ENCODE measurements at regions not wholly inside any gene's neighbourhood (a gene's known extent, or its start where the extent isn't known, plus 50 kb on each side); places are given as distances from the start of the nearest gene placed in this dataset.

DNA sequence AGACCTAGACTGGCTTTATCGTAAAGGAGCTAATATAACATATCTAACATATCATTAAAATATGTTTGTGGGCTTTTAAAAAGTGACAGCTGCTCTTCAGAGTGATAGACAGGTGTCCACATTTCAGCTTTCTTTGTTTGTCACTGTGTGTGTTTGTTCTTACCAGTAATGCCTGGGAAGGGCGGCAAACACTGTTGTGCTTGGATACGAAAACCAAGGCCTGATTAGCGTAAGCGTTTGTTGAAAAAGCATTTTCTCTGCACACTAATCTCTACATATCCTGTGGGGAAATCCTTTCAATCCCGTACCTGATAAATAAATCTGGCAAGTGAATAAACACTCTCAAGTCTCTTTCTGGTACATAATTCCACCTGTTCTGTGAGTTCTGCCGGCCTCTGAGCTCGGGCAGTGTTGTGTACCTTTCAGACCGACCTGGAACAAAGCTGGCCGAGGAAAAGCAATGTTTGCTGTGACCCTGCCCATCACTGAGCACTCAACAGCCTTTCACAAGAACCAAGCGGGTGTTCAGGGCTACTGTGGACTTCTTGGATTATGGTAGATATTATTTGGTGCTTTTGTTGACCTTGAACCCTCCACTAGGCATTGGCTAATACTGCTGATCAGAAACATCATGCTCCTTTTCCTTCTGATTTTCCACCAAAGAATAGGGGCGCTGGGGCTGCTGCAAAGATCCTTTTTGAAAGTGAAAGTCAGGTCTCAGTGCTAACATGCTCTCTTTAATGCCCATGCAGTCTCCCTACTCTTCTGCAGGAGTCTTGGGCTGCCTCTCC, 100.4 kb downstream of the CD83 start:
- POLR2A ChIA-PET = no interaction called here

More for the DNA sequence above, 100.4 kb downstream of the CD83 start:
- H3K36me3 ChIP-seq (ENCODE audit: control insufficient read depth in 1 of 2, insufficient read depth in 2 of 2, low read length in 2 of 2) = no peaks in the 10 kb centered on the region
- ChIA-PET RAD21 (ENCODE audit: low non-redundant PET in 1 of 2, low total read pairs in 2 of 2, uncharacterized antibody in 2 of 2, unreplicated experiment in 2 of 2) (no interaction called here), CTCF (no interaction called here)
- H3K27ac ChIP-seq (ENCODE audit: low read depth, low read length) = no peak overlapping the region
- DNase-seq (ENCODE audit: low read depth, low spot score) (no peak), ATAC-seq (no peak)
- no TSS peak for BruUV-seq (replicated peaks)
- H3K4me1 ChIP-seq (ENCODE audit: control insufficient read depth in 1 of 2, insufficient read depth in 2 of 2, low read length in 2 of 2) = no peaks in the 10 kb centered on the region
- intact Hi-C loops (cut with micrococcal nuclease) = loop anchor here (10.0 kb wide), 2 partner anchors 1027 to 1177 kb away; partner anchors contain the start of gene JARID2
- no peaks in the 10 kb centered on the region for H3K9me3 ChIP-seq (ENCODE audit: control insufficient read depth in 1 of 2, insufficient read depth in 1 of 2, low read depth in 1 of 2, low read length in 2 of 2)
- H3K79me2 ChIP-seq (ENCODE audit: insufficient read depth, low read length) = no peaks in the 10 kb centered on the region
- no peak overlapping the region for H3K9ac ChIP-seq (ENCODE audit: low read length)
- H3K4me2 ChIP-seq (ENCODE audit: low read length) = no peak overlapping the region
- H3K9me2 ChIP-seq (ENCODE audit: insufficient read depth) = no peaks in the 10 kb centered on the region
- no peak overlapping the region for H3K4me3 ChIP-seq (replicated peaks in 1 of 2; ENCODE audit: low read depth in 1 of 2, low read length in 2 of 2)
- H2AFZ ChIP-seq (ENCODE audit: low read depth, low read length, poor library complexity, severe bottlenecking) = no peak overlapping the region
- H4K20me1 ChIP-seq (ENCODE audit: insufficient read depth) = no peaks in the 10 kb centered on the region
- TF ChIP-seq, protein P1, sequence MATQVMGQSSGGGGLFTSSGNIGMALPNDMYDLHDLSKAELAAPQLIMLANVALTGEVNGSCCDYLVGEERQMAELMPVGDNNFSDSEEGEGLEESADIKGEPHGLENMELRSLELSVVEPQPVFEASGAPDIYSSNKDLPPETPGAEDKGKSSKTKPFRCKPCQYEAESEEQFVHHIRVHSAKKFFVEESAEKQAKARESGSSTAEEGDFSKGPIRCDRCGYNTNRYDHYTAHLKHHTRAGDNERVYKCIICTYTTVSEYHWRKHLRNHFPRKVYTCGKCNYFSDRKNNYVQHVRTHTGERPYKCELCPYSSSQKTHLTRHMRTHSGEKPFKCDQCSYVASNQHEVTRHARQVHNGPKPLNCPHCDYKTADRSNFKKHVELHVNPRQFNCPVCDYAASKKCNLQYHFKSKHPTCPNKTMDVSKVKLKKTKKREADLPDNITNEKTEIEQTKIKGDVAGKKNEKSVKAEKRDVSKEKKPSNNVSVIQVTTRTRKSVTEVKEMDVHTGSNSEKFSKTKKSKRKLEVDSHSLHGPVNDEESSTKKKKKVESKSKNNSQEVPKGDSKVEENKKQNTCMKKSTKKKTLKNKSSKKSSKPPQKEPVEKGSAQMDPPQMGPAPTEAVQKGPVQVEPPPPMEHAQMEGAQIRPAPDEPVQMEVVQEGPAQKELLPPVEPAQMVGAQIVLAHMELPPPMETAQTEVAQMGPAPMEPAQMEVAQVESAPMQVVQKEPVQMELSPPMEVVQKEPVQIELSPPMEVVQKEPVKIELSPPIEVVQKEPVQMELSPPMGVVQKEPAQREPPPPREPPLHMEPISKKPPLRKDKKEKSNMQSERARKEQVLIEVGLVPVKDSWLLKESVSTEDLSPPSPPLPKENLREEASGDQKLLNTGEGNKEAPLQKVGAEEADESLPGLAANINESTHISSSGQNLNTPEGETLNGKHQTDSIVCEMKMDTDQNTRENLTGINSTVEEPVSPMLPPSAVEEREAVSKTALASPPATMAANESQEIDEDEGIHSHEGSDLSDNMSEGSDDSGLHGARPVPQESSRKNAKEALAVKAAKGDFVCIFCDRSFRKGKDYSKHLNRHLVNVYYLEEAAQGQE (IDR thresholded peaks at IDR 0.05; ENCODE audit: low read depth) = no peak
- no peak for TF ChIP-seq SRF (IDR thresholded peaks at IDR 0.05; ENCODE audit: low read depth)
- TF ChIP-seq, protein P2, sequence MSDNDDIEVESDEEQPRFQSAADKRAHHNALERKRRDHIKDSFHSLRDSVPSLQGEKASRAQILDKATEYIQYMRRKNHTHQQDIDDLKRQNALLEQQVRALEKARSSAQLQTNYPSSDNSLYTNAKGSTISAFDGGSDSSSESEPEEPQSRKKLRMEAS (IDR thresholded peaks at IDR 0.05) = no peak
- TF ChIP-seq EZH2 (IDR thresholded peaks at IDR 0.05) = no peak
- no peak for TF ChIP-seq EGR1 (IDR thresholded peaks at IDR 0.05; ENCODE audit: low read depth)
- no peak for TF ChIP-seq CBX3 (IDR thresholded peaks at IDR 0.05; ENCODE audit: low read depth)
- TF ChIP-seq POLR2AphosphoS5 (IDR thresholded peaks at IDR 0.05; ENCODE audit: low read depth, low read length) = no peak
- TF ChIP-seq, protein P3, sequence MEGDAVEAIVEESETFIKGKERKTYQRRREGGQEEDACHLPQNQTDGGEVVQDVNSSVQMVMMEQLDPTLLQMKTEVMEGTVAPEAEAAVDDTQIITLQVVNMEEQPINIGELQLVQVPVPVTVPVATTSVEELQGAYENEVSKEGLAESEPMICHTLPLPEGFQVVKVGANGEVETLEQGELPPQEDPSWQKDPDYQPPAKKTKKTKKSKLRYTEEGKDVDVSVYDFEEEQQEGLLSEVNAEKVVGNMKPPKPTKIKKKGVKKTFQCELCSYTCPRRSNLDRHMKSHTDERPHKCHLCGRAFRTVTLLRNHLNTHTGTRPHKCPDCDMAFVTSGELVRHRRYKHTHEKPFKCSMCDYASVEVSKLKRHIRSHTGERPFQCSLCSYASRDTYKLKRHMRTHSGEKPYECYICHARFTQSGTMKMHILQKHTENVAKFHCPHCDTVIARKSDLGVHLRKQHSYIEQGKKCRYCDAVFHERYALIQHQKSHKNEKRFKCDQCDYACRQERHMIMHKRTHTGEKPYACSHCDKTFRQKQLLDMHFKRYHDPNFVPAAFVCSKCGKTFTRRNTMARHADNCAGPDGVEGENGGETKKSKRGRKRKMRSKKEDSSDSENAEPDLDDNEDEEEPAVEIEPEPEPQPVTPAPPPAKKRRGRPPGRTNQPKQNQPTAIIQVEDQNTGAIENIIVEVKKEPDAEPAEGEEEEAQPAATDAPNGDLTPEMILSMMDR (IDR thresholded peaks at IDR 0.05 in 2 of 3, conservative IDR thresholded peaks at IDR 0.05 in 1 of 3; ENCODE audit: borderline replicate concordance in 1 of 3, insufficient read depth in 1 of 3, low read depth in 2 of 3, low read length in 2 of 3) = no peak
- TF ChIP-seq, protein P4, sequence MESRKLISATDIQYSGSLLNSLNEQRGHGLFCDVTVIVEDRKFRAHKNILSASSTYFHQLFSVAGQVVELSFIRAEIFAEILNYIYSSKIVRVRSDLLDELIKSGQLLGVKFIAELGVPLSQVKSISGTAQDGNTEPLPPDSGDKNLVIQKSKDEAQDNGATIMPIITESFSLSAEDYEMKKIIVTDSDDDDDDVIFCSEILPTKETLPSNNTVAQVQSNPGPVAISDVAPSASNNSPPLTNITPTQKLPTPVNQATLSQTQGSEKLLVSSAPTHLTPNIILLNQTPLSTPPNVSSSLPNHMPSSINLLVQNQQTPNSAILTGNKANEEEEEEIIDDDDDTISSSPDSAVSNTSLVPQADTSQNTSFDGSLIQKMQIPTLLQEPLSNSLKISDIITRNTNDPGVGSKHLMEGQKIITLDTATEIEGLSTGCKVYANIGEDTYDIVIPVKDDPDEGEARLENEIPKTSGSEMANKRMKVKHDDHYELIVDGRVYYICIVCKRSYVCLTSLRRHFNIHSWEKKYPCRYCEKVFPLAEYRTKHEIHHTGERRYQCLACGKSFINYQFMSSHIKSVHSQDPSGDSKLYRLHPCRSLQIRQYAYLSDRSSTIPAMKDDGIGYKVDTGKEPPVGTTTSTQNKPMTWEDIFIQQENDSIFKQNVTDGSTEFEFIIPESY (IDR thresholded peaks at IDR 0.05; ENCODE audit: extremely low read depth, insufficient replicate concordance, low read length) = no peak
- TF ChIP-seq ELF1 (IDR thresholded peaks at IDR 0.05; ENCODE audit: borderline replicate concordance, low read depth) = no peak
- TF ChIP-seq ZFX (IDR thresholded peaks at IDR 0.05) = no peak
- no peak for TF ChIP-seq EZH2phosphoT487 (IDR thresholded peaks at IDR 0.05; ENCODE audit: borderline replicate concordance)
- no peak for TF ChIP-seq CEBPB (IDR thresholded peaks at IDR 0.05; ENCODE audit: low read depth)
- TF ChIP-seq RAD21 (IDR thresholded peaks at IDR 0.05; ENCODE audit: low read depth) = no peak
- H3K27me3 ChIP-seq (ENCODE audit: insufficient read depth, low read length) = no peaks in the 10 kb centered on the region

Data from HCT116 (cell line).